K562 (cell line): ENCODE measurements at regions not wholly inside any gene's neighbourhood (a gene's known extent, or its start where the extent isn't known, plus 50 kb on each side); places are given as distances from the start of the nearest gene placed in this dataset.

Source experiments
- ATAC-seq: fragments of 200-7000 bp; cut with Tn5 transposase; 3 replicates; pipeline ENCODE4 v1.9.1; 2020; ENCODE audit warnings: moderate library complexity
- BruUV-seq: library from RNA; stranded (reverse); fragments of 400-500 nt; replicated peaks from 2 replicates; lab custom pipeline; 2021; lab: Mats Ljungman, UMichigan
- CTCF ChIA-PET: fragments of 300-600 bp; formaldehyde crosslinking; extraction: SDS; loops from one replicate; lab custom pipeline; 2021; ENCODE audit warnings: low intra/inter-chr PET ratio; lab: Yijun Ruan, JAX
- POLR2A ChIA-PET: fragments of 300-600, 350-650 bp; sonication (Branson Sonifier 250); formaldehyde crosslinking; extraction: SDS; loops from one replicate; lab custom pipeline; 2021; ENCODE audit warnings: antibody characterized with exemption, inconsistent platforms; lab: Yijun Ruan, JAX
- DNase-seq, 4 experiments: peaks; one replicate each; pipeline versions ENCODE4 v3.0.0 to v3.0.0-alpha.2; 2011 to 2018; ENCODE audit warnings: low spot score in 3 of 4, mixed read lengths in 3 of 4; ENCODE audit errors: extremely low read depth in 1 of 4
- FAIRE-seq: peaks from 2 replicates; lab custom pipeline; 2011; peaks lifted over from hg19 to GRCh38; lab: Jason Lieb, UNC
- H2AFZ ChIP-seq: 2 replicates; pipeline ENCODE4 v1.6.0; 2011; ENCODE audit warnings: low read depth, low read length, control low read depth, inconsistent platforms
- H3K27ac ChIP-seq: fragments of 200-600 bp; 3 replicates; pipeline ENCODE4 v1.8.0; 2011; ENCODE audit warnings: low read depth, mild to moderate bottlenecking, control low read depth, inconsistent platforms, low read length, moderate library complexity, mixed read lengths; ENCODE audit errors: extremely low read depth
- H3K27me3 ChIP-seq, 2 experiments: fragments of 300-600 bp in 1 of 2; 2 replicates in 1 of 2; 3 replicates in 1 of 2; pipeline versions ENCODE4 v1.6.0 to v1.8.0; 2011; ENCODE audit warnings: inconsistent platforms in 2 of 2, low read length in 2 of 2, mild to moderate bottlenecking in 1 of 2, mixed read lengths in 1 of 2, moderate library complexity in 1 of 2; ENCODE audit not compliant: control insufficient read depth in 2 of 2, insufficient read depth in 2 of 2
- H3K36me3 ChIP-seq: fragments of 300-600 bp; 3 replicates; pipeline ENCODE4 v1.8.0; 2011; ENCODE audit warnings: mild to moderate bottlenecking, low read length, inconsistent platforms; ENCODE audit not compliant: control insufficient read depth, insufficient read depth
- H3K4me1 ChIP-seq, 2 experiments: fragments of 200-600 bp in 1 of 2; replicated peaks in 1 of 2; 2 replicates in 1 of 2; 3 replicates in 1 of 2; pipeline versions ENCODE4 v1.5.1 to v1.8.0; 2011; ENCODE audit warnings: inconsistent platforms in 2 of 2, low read length in 2 of 2, mild to moderate bottlenecking in 1 of 2, mixed read lengths in 1 of 2, moderate library complexity in 1 of 2; ENCODE audit not compliant: control insufficient read depth in 2 of 2, insufficient read depth in 2 of 2
- H3K4me2 ChIP-seq: 2 replicates; pipeline ENCODE4 v1.6.1; 2011; ENCODE audit warnings: low read length, control low read depth, inconsistent platforms, mixed read lengths; ENCODE audit not compliant: insufficient read depth
- H3K4me3 ChIP-seq: fragments of 200-600 bp; sonication (generic), shearing (Covaris generic); 2 replicates; pipeline ENCODE4 v1.5.1; 2016; ENCODE audit warnings: control low read depth, inconsistent platforms
- H3K79me2 ChIP-seq: fragments of 200-600 bp; 3 replicates; pipeline ENCODE4 v1.8.0; 2011; ENCODE audit warnings: low read length, inconsistent platforms; ENCODE audit not compliant: control insufficient read depth, insufficient read depth
- H3K9ac ChIP-seq, 2 experiments: 2 replicates each; pipeline versions ENCODE4 v1.6.0 to v1.6.1; 2011; ENCODE audit warnings: low read depth in 2 of 2, low read length in 2 of 2, control low read depth in 1 of 2, inconsistent platforms in 1 of 2, mild to moderate bottlenecking in 1 of 2, mixed read lengths in 1 of 2; ENCODE audit not compliant: insufficient read depth in 1 of 2
- H3K9me1 ChIP-seq: one replicate; pipeline ENCODE4 v1.6.0; 2011; ENCODE audit warnings: inconsistent platforms, mild to moderate bottlenecking, low read length, moderate library complexity; ENCODE audit not compliant: control insufficient read depth, insufficient read depth
- H3K9me3 ChIP-seq: replicated peaks from 2 replicates; pipeline ENCODE4 v1.5.1; 2011; ENCODE audit warnings: low read depth, low read length, inconsistent platforms; ENCODE audit not compliant: control insufficient read depth, insufficient read depth
- H4K20me1 ChIP-seq: replicated peaks from 2 replicates; pipeline ENCODE4 v1.6.1; 2011; ENCODE audit warnings: low read length, inconsistent platforms, mixed read lengths; ENCODE audit not compliant: control insufficient read depth, insufficient read depth
- NFIC ChIP-seq: fragments of 450-650 bp; IDR thresholded peaks from 2 replicates; pipeline ENCODE4 v1.6.1; 2017; ENCODE audit warnings: mild to moderate bottlenecking, inconsistent platforms
- NFIX ChIP-seq: fragments of 250-450 bp; sonication (Bioruptor Pico); IDR thresholded peaks from 2 replicates; pipeline ENCODE4 v1.4.0; 2020; ENCODE audit warnings: low read depth, mild to moderate bottlenecking, moderate library complexity
- NR2C2 ChIP-seq, 2 experiments: fragments of 200-800 bp in 1 of 2; sonication (Bioruptor generic) in 1 of 2; sonication (generic) in 1 of 2; formaldehyde crosslinking in 1 of 2; IDR thresholded peaks; 2 replicates each; pipeline versions ENCODE4 v1.6.1 to v1.8.0; 2016 to 2022; ENCODE audit warnings: mild to moderate bottlenecking in 1 of 2, missing compliant biosample characterization in 1 of 2, missing genetic modification characterization in 1 of 2, missing genetic modification reagents in 1 of 2
- RUNX1 ChIP-seq: sonication (generic); IDR thresholded peaks from 2 replicates; pipeline ENCODE4 v1.6.1; 2016; ENCODE audit warnings: antibody characterized with exemption, low read depth
- SMAD2 ChIP-seq: fragments of 150-350 bp; IDR thresholded peaks from 2 replicates; pipeline ENCODE4 v1.6.1; 2014; ENCODE audit warnings: low read depth, mild to moderate bottlenecking, low read length
- SP1 ChIP-seq: sonication (generic); formaldehyde crosslinking; IDR thresholded peaks from 2 replicates; pipeline ENCODE4 v1.8.1; 2022; ENCODE audit warnings: mild to moderate bottlenecking, missing genetic modification reagents
- ZBTB8A ChIP-seq: fragments of 450-650 bp; IDR thresholded peaks from 2 replicates; pipeline ENCODE4 v1.6.1; 2018; ENCODE audit warnings: mild to moderate bottlenecking, moderate library complexity; ENCODE audit not compliant: partially characterized antibody
- ZNF143 ChIP-seq: sonication (generic); formaldehyde crosslinking; IDR thresholded peaks from 2 replicates; pipeline ENCODE4 v1.9.0; 2022; ENCODE audit warnings: mild to moderate bottlenecking, missing genetic modification reagents
- ZNF408 ChIP-seq: fragments of 250-450 bp; sonication (Bioruptor Pico); IDR thresholded peaks from 2 replicates; pipeline ENCODE4 v1.4.0; 2020; ENCODE audit warnings: low read depth, mild to moderate bottlenecking, moderate library complexity
- WGBS: fragments of 100-300 bp; shearing (Covaris generic); methylation state at CpG from one replicate; pipeline ENCODE4 v1.1.6; 2016; ENCODE audit warnings: low coverage, mixed read lengths; ENCODE audit not compliant: insufficient coverage; ENCODE audit errors: missing lambda C conversion rate; 5-methylcytosine and 5-hydroxymethylcytosine counted together
- in situ Hi-C: fragments of 300-500 bp; cut with MboI; formaldehyde crosslinking; loops from 4 replicates; pipeline ENCODE4 v1.15.0; 2018; ENCODE audit warnings: inconsistent platforms, mixed read lengths
- intact Hi-C: fragments of 100-400 bp; cut with micrococcal nuclease; formaldehyde crosslinking; loops from 2 replicates; pipeline ENCODE4 v1.14.2; 2022
- TF ChIP-seq, protein P1 (sequence below): sonication (generic); formaldehyde crosslinking; IDR thresholded peaks from 2 replicates; pipeline ENCODE4 v1.8.0; 2022; ENCODE audit warnings: mild to moderate bottlenecking, missing genetic modification reagents

GRCh38 chr18:67776929-67777328 lies 260.4 kb upstream of the DSEL start:
- in situ Hi-C loops, result no loop called here

More at GRCh38 chr18:67776929-67777328, 260.4 kb upstream of the DSEL start:
- intact Hi-C loops, result no loop called here
- Histone ChIP-seq H2AFZ (no peak overlapping the region), H3K4me1 (no peaks in the 10 kb centered on the region), H3K79me2 (no peaks in the 10 kb centered on the region), H3K4me2 (no peak overlapping the region), H3K9me3 (no peaks in the 10 kb centered on the region), H3K36me3 (no peaks in the 10 kb centered on the region), H4K20me1 (no peaks in the 10 kb centered on the region), H3K4me3 (no peak overlapping the region), H3K9me1 (no peaks in the 10 kb centered on the region), H3K9ac (no peak overlapping the region), H3K27ac (no peak overlapping the region), H3K27me3 (no peaks in the 10 kb centered on the region)
- no TSS peak for BruUV-seq
- TF ChIP-seq NFIC (peak; percentile 88), RUNX1 (no peak), ZNF143 (CRISPR knock-in tag) (no peak), ZBTB8A (no peak), SP1 (CRISPR knock-in tag) (no peak), SMAD2 (no peak), ZNF408 (CRISPR knock-in tag) (no peak), NFIX (peak; percentile 81), NR2C2 (CRISPR knock-in tag; IDR thresholded peaks at IDR 0.05) (no peak), NR2C2 (tag; IDR thresholded peaks at IDR 0.05) (no peak)
- TF ChIP-seq, protein P1, sequence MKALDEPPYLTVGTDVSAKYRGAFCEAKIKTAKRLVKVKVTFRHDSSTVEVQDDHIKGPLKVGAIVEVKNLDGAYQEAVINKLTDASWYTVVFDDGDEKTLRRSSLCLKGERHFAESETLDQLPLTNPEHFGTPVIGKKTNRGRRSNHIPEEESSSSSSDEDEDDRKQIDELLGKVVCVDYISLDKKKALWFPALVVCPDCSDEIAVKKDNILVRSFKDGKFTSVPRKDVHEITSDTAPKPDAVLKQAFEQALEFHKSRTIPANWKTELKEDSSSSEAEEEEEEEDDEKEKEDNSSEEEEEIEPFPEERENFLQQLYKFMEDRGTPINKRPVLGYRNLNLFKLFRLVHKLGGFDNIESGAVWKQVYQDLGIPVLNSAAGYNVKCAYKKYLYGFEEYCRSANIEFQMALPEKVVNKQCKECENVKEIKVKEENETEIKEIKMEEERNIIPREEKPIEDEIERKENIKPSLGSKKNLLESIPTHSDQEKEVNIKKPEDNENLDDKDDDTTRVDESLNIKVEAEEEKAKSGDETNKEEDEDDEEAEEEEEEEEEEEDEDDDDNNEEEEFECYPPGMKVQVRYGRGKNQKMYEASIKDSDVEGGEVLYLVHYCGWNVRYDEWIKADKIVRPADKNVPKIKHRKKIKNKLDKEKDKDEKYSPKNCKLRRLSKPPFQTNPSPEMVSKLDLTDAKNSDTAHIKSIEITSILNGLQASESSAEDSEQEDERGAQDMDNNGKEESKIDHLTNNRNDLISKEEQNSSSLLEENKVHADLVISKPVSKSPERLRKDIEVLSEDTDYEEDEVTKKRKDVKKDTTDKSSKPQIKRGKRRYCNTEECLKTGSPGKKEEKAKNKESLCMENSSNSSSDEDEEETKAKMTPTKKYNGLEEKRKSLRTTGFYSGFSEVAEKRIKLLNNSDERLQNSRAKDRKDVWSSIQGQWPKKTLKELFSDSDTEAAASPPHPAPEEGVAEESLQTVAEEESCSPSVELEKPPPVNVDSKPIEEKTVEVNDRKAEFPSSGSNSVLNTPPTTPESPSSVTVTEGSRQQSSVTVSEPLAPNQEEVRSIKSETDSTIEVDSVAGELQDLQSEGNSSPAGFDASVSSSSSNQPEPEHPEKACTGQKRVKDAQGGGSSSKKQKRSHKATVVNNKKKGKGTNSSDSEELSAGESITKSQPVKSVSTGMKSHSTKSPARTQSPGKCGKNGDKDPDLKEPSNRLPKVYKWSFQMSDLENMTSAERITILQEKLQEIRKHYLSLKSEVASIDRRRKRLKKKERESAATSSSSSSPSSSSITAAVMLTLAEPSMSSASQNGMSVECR (CRISPR knock-in tag), result no peak
- 4% methylated on average over 3 of the region's 3 CpGs for WGBS
- ChIA-PET CTCF (no interaction called here), POLR2A (no interaction called here)
- DNase-seq (no peak), FAIRE-seq (no peak), ATAC-seq (no peak)
